ENCODE measurements at regions not wholly inside any gene's neighbourhood (a gene's known extent, or its start where the extent isn't known, plus 50 kb on each side); places are given as distances from the start of the nearest gene placed in this dataset.
"Not testable (repeated sequence)": the region's sequence is repeated elsewhere in the genome, so short reads cannot be mapped to it uniquely, and the experiment has no call there.

- Histone ChIP-seq H3K27ac (no peak overlapping the region), H3K9me3 (peaks cover 4% of the 10 kb centered on the region), H3K27me3 (no peaks in the 10 kb centered on the region), H3K4me1 (no peaks in the 10 kb centered on the region), H3K36me3 (no peaks in the 10 kb centered on the region), H3K4me3 (no peak overlapping the region)
- TF ChIP-seq POLR2A (IDR thresholded peaks at IDR 0.05): no peak
- TF ChIP-seq, protein P1, sequence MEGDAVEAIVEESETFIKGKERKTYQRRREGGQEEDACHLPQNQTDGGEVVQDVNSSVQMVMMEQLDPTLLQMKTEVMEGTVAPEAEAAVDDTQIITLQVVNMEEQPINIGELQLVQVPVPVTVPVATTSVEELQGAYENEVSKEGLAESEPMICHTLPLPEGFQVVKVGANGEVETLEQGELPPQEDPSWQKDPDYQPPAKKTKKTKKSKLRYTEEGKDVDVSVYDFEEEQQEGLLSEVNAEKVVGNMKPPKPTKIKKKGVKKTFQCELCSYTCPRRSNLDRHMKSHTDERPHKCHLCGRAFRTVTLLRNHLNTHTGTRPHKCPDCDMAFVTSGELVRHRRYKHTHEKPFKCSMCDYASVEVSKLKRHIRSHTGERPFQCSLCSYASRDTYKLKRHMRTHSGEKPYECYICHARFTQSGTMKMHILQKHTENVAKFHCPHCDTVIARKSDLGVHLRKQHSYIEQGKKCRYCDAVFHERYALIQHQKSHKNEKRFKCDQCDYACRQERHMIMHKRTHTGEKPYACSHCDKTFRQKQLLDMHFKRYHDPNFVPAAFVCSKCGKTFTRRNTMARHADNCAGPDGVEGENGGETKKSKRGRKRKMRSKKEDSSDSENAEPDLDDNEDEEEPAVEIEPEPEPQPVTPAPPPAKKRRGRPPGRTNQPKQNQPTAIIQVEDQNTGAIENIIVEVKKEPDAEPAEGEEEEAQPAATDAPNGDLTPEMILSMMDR (IDR thresholded peaks at IDR 0.05): no peak
- no peak for TF ChIP-seq POLR2AphosphoS5 (IDR thresholded peaks at IDR 0.05)
- TF ChIP-seq EP300 (IDR thresholded peaks at IDR 0.05): no peak
- no peak for DNase-seq (ENCODE audit: low spot score in 2 of 2)
- WGBS: 80% methylated on average over 3 of the region's 3 CpGs
These were observed 133.4 kb upstream of the TACR3 start for GRCh38 chr4:103853146-103853545.

GRCh38 chr4:103845075-103845474 lies 125.3 kb upstream of the TACR3 start:
- Histone ChIP-seq H3K36me3 (no peaks in the 10 kb centered on the region), H3K27me3 (no peaks in the 10 kb centered on the region), H3K27ac (no peak overlapping the region), H3K4me3 (no peak overlapping the region), H3K4me1 (no peaks in the 10 kb centered on the region), H3K9me3 (peaks cover 11% of the 10 kb centered on the region)
- no peak for DNase-seq (ENCODE audit: low spot score in 2 of 2)
- TF ChIP-seq, protein P1 (IDR thresholded peaks at IDR 0.05): no peak
- TF ChIP-seq POLR2AphosphoS5 (IDR thresholded peaks at IDR 0.05) (no peak), EP300 (IDR thresholded peaks at IDR 0.05) (no peak), POLR2A (IDR thresholded peaks at IDR 0.05) (no peak)

- Histone ChIP-seq H3K27ac (no peak overlapping the region), H3K4me3 (no peak overlapping the region), H3K9me3 (peaks cover 10% of the 10 kb centered on the region), H3K4me1 (no peaks in the 10 kb centered on the region), H3K36me3 (no peaks in the 10 kb centered on the region), H3K27me3 (no peaks in the 10 kb centered on the region)
- TF ChIP-seq POLR2AphosphoS5 (IDR thresholded peaks at IDR 0.05) (no peak), EP300 (IDR thresholded peaks at IDR 0.05) (no peak), POLR2A (IDR thresholded peaks at IDR 0.05) (no peak)
- TF ChIP-seq, protein P1 (IDR thresholded peaks at IDR 0.05): no peak
- no peak for DNase-seq (ENCODE audit: low spot score in 2 of 2)
- WGBS: 61% methylated on average over 5 of the region's 5 CpGs
These were observed 123.0 kb upstream of the TACR3 start for GRCh38 chr4:103842637-103843239.

GRCh38 chr4:103842076-103842475 lies 122.3 kb upstream of the TACR3 start:
- H3K4me1 ChIP-seq: no peaks in the 10 kb centered on the region
- no peaks in the 10 kb centered on the region for H3K27me3 ChIP-seq
- WGBS: 56% methylated on average over 1 of the region's 1 CpG
- no peaks in the 10 kb centered on the region for H3K36me3 ChIP-seq
- no peak overlapping the region for H3K4me3 ChIP-seq
- TF ChIP-seq POLR2A (IDR thresholded peaks at IDR 0.05): no peak
- H3K9me3 ChIP-seq: peaks cover 4% of the 10 kb centered on the region
- no peak overlapping the region for H3K27ac ChIP-seq
- no peak for DNase-seq (ENCODE audit: low spot score in 2 of 2)

DNA sequence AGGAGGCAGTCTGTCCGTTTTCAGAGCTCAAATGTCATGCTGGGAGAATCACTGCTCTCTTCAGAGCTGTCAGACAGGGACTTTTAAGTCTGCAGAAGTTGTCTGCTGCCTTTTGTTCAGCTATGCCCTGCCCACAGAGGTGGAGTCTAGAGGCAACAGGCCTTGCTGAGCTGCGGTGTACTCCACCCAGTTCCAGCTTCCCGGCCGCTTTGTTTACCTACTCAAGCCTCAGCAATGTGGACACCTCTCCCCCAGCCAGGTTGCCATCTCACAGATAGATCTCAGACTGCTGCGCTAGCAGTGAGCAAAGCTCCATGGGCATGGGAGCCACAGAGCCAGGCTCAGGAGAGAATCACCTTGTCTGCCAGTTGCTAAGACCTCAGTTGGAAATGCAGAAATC lies 90.5 kb upstream of the TACR3 start:
- 77% methylated on average over 5 of the region's 5 CpGs for WGBS
- not testable (repeated sequence) for H3K4me3 ChIP-seq; H3K27ac ChIP-seq; H3K9me3 ChIP-seq; H3K4me1 ChIP-seq; DNase-seq (ENCODE audit: low spot score in 2 of 2); H3K27me3 ChIP-seq; H3K36me3 ChIP-seq

- no peak overlapping the region for H3K27ac ChIP-seq
- TF ChIP-seq, protein P1 (IDR thresholded peaks at IDR 0.05): no peak
- TF ChIP-seq EP300 (IDR thresholded peaks at IDR 0.05) (no peak), POLR2A (IDR thresholded peaks at IDR 0.05) (no peak), POLR2AphosphoS5 (IDR thresholded peaks at IDR 0.05) (no peak)
- no peaks in the 10 kb centered on the region for H3K9me3 ChIP-seq
- DNase-seq (ENCODE audit: low spot score in 2 of 2): no peak
- H3K36me3 ChIP-seq: no peaks in the 10 kb centered on the region
- H3K27me3 ChIP-seq: no peaks in the 10 kb centered on the region
- WGBS: 88% methylated on average over 1 of the region's 1 CpG
- H3K4me1 ChIP-seq: no peaks in the 10 kb centered on the region
- H3K4me3 ChIP-seq: no peak overlapping the region
These were observed 83.0 kb upstream of the TACR3 start for GRCh38 chr4:103802766-103803165.
